ENCODE measurements at regions not wholly inside any gene's neighbourhood (a gene's known extent, or its start where the extent isn't known, plus 50 kb on each side); places are given as distances from the start of the nearest gene placed in this dataset.

DNA sequence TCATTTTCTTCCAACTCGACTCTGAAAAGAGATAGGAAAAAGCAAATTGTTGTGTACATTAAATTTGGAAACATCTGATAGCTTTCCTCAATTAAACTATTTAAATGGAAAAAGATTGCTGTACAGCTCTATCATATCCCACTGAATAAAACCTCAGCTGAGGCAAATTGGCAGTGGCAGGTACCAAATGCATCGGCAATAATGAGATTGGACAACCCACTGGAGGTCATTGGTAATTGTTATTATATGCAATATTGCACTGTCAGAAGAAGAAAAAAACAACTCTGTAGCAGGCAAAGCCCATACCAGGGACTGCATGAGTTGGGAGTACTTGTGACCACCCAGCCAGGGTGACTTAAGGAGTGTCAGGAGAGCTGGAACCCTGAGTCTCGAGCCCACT, 291.6 kb upstream of the SKOR2 start:
- Histone ChIP-seq H3K4me2 (ENCODE audit: low read depth, low read length) (no peak overlapping the region), H3K4me3 (ENCODE audit: insufficient read depth, low read depth, low read length) (no peak overlapping the region), H3K9ac (ENCODE audit: low read depth, low read length) (no peak overlapping the region), H3K18ac (ENCODE audit: low read depth, low read length) (no peak overlapping the region), H4K91ac (ENCODE audit: insufficient read depth, low read depth, low read length) (no peak overlapping the region), H2BK120ac (ENCODE audit: low read depth, low read length) (no peak overlapping the region), H2AK5ac (ENCODE audit: low read depth, low read length) (no peak overlapping the region), H4K8ac (ENCODE audit: low read depth in 2 of 2, low read length in 2 of 2) (no peak overlapping the region), H2AK9ac (replicated peaks; ENCODE audit: low read depth, low read length, poor library complexity) (no peak overlapping the region), H3K23ac (ENCODE audit: low read depth, low read length) (no peak overlapping the region), H2BK20ac (ENCODE audit: low read depth, low read length) (no peak overlapping the region), H3K9me3 (ENCODE audit: control insufficient read depth, insufficient read depth, low read length) (peaks cover 2% of the 10 kb centered on the region; the same call in 1 of the 2 replicates), H2AFZ (replicated peaks; ENCODE audit: low read length, poor library complexity) (no peak overlapping the region), H3K36me3 (ENCODE audit: control insufficient read depth, insufficient read depth, low read length) (no peaks in the 10 kb centered on the region), H3K56ac (ENCODE audit: extremely low read depth, insufficient read depth, low read length) (no peak overlapping the region), H3K27ac (ENCODE audit: insufficient read depth, low read length) (no peak overlapping the region), H3K27me3 (ENCODE audit: control insufficient read depth, insufficient read depth, low read length) (no peaks in the 10 kb centered on the region), H4K20me1 (ENCODE audit: insufficient read depth, low read length) (no peaks in the 10 kb centered on the region), H4K5ac (ENCODE audit: low read depth, low read length) (no peak overlapping the region), H3K9me1 (ENCODE audit: insufficient read depth, low read length) (no peaks in the 10 kb centered on the region), H2BK5ac (ENCODE audit: low read depth, low read length, poor library complexity, severe bottlenecking) (no peak overlapping the region), H3K79me1 (ENCODE audit: low read depth in 1 of 2, low read length in 2 of 2) (no peaks in the 10 kb centered on the region), H3K14ac (replicated peaks; ENCODE audit: low read depth, low read length) (no peak overlapping the region), H3K4ac (ENCODE audit: low read depth, low read length) (no peak overlapping the region), H3K4me1 (ENCODE audit: control insufficient read depth, insufficient read depth, low read length) (no peaks in the 10 kb centered on the region), H2BK15ac (ENCODE audit: low read depth, low read length) (no peak overlapping the region)
- TF ChIP-seq MAZ (IDR thresholded peaks at IDR 0.05; ENCODE audit: borderline replicate concordance, low read depth, low read length) = no peak
- TF ChIP-seq FOS (IDR thresholded peaks at IDR 0.05; ENCODE audit: low read depth, low read length) = no peak
- TF ChIP-seq, protein P1, sequence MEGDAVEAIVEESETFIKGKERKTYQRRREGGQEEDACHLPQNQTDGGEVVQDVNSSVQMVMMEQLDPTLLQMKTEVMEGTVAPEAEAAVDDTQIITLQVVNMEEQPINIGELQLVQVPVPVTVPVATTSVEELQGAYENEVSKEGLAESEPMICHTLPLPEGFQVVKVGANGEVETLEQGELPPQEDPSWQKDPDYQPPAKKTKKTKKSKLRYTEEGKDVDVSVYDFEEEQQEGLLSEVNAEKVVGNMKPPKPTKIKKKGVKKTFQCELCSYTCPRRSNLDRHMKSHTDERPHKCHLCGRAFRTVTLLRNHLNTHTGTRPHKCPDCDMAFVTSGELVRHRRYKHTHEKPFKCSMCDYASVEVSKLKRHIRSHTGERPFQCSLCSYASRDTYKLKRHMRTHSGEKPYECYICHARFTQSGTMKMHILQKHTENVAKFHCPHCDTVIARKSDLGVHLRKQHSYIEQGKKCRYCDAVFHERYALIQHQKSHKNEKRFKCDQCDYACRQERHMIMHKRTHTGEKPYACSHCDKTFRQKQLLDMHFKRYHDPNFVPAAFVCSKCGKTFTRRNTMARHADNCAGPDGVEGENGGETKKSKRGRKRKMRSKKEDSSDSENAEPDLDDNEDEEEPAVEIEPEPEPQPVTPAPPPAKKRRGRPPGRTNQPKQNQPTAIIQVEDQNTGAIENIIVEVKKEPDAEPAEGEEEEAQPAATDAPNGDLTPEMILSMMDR (conservative IDR thresholded peaks at IDR 0.05; ENCODE audit: low read depth, low read length) = no peak
- in situ Hi-C loops (cut with MboI; ENCODE audit: low sequenced_read_pairs) = no loop called here
- no TSS peak for BruUV-seq (replicated peaks)
- dilution Hi-C loops (cut with HindIII; ENCODE audit: low sequenced_read_pairs, unreplicated experiment) = no loop called here
- intact Hi-C loops (cut with micrococcal nuclease) = no loop called here
- CTCF ChIA-PET = interaction anchor here (0.9 kb wide), 1 partner anchor 10 kb away, joined by 4 read pairs; no protein-coding TSS in a partner anchor
- POLR2A ChIA-PET (ENCODE audit: unreplicated experiment) = no interaction called here
- WGBS, 2 experiments (ENCODE audit: extremely low coverage in 2 of 2, insufficient read length in 1 of 2) = no CpG with 5 or more reads among the region's 3 CpGs
- ATAC-seq (ENCODE audit: low read depth) (no peak), DNase-seq (no peak)
